NOMO-1 (cell line): ENCODE measurements at regions not wholly inside any gene's neighbourhood (a gene's known extent, or its start where the extent isn't known, plus 50 kb on each side); places are given as distances from the start of the nearest gene placed in this dataset.
A peak's percentile ranks its signal among the peaks of the same experiment; 100 is the strongest.
"Not testable (repeated sequence)": the region's sequence is repeated elsewhere in the genome, so short reads cannot be mapped to it uniquely, and the experiment has no call there.

Experiments used
- DNase-seq, 2 experiments: peaks; one replicate each; lab custom pipeline; 2025; ENCODE audit not compliant: unreplicated experiment in 2 of 2; lab: John Stamatoyannopoulos, UW

- DNase-seq = no peak
These were observed 168.6 kb upstream of the CDH4 start for GRCh38 chr20:61083431-61083830.

GRCh38 chr20:61086031-61086430, 166.0 kb upstream of the CDH4 start:
- DNase-seq = no peak

- no peak for DNase-seq
These were observed 161.5 kb upstream of the CDH4 start for GRCh38 chr20:61090541-61090940.

- DNase-seq = no peak
These were observed 159.8 kb upstream of the CDH4 start for GRCh38 chr20:61092251-61092650.

- DNase-seq = no peak
These were observed 157.5 kb upstream of the CDH4 start for GRCh38 chr20:61094581-61094980.

GRCh38 chr20:61096463-61096862, 155.6 kb upstream of the CDH4 start:
- no peak for DNase-seq

GRCh38 chr20:61099806-61100205, 152.3 kb upstream of the CDH4 start:
- no peak for DNase-seq

- DNase-seq = no peak
These were observed 151.6 kb upstream of the CDH4 start for GRCh38 chr20:61100489-61100888.

- DNase-seq = not testable (repeated sequence)
These were observed 150.7 kb upstream of the CDH4 start for GRCh38 chr20:61101321-61101720.

- DNase-seq = no peak
These were observed 147.8 kb upstream of the CDH4 start for GRCh38 chr20:61104232-61104631.

- DNase-seq = no peak
These were observed 146.7 kb upstream of the CDH4 start for GRCh38 chr20:61105395-61105794.

GRCh38 chr20:61106438-61106837, 145.6 kb upstream of the CDH4 start:
- no peak for DNase-seq

- no peak for DNase-seq
These were observed 142.7 kb upstream of the CDH4 start for GRCh38 chr20:61109221-61109805.

- DNase-seq = no peak
These were observed 139.5 kb upstream of the CDH4 start for GRCh38 chr20:61112515-61112914.

GRCh38 chr20:61113731-61114130, 138.3 kb upstream of the CDH4 start:
- DNase-seq = no peak

- no peak for DNase-seq
These were observed 137.4 kb upstream of the CDH4 start for GRCh38 chr20:61114493-61115175.

GRCh38 chr20:61115364-61116065, 136.5 kb upstream of the CDH4 start:
- no peak for DNase-seq

- DNase-seq = no peak
These were observed 134.3 kb upstream of the CDH4 start for GRCh38 chr20:61117725-61118124.

GRCh38 chr20:61118429-61119224, 133.4 kb upstream of the CDH4 start:
- no peak for DNase-seq

- no peak for DNase-seq
These were observed 132.8 kb upstream of the CDH4 start for GRCh38 chr20:61119273-61119672.

- peak; percentile 74 to 95 for DNase-seq
These were observed 132.2 kb upstream of the CDH4 start for GRCh38 chr20:61119794-61120410.
